Muscle of leg (tissue), 3 donors: ENCODE measurements at regions not wholly inside any gene's neighbourhood (a gene's known extent, or its start where the extent isn't known, plus 50 kb on each side); places are given as distances from the start of the nearest gene placed in this dataset.

Source experiments
- DNase-seq: peaks from one replicate; pipeline ENCODE4 v3.0.0; 2013
- H3K27ac ChIP-seq: one replicate; pipeline ENCODE4 v1.5.1; 2013; ENCODE audit warnings: mild to moderate bottlenecking, low read length, control low read depth
- H3K27me3 ChIP-seq: one replicate; pipeline ENCODE4 v1.6.1; 2013; ENCODE audit warnings: low read length; ENCODE audit not compliant: control insufficient read depth, insufficient read depth
- H3K36me3 ChIP-seq: one replicate; pipeline ENCODE4 v1.6.1; 2013; ENCODE audit warnings: low read length; ENCODE audit not compliant: control insufficient read depth, insufficient read depth
- H3K4me1 ChIP-seq: one replicate; pipeline ENCODE4 v1.6.1; 2013; ENCODE audit warnings: low read length; ENCODE audit not compliant: control insufficient read depth, insufficient read depth
- H3K4me3 ChIP-seq: one replicate; pipeline ENCODE4 v1.5.1; 2013; ENCODE audit warnings: low read length, control low read depth
- H3K9me3 ChIP-seq: replicated peaks from 2 replicates; pipeline ENCODE4 v1.6.1; 2013; ENCODE audit warnings: low read depth, low read length; ENCODE audit not compliant: control insufficient read depth
- WGBS: methylation state at CpG from one replicate; pipeline ENCODE4 v1.1.5; 2013; ENCODE audit warnings: missing lambda C conversion rate; ENCODE audit not compliant: insufficient coverage; 5-methylcytosine and 5-hydroxymethylcytosine counted together

- WGBS = 91% methylated on average over 5 of the region's 5 CpGs
Measured at GRCh38 chr1:147811273-147811672, 50.9 kb upstream of the GJA5 start.

DNA sequence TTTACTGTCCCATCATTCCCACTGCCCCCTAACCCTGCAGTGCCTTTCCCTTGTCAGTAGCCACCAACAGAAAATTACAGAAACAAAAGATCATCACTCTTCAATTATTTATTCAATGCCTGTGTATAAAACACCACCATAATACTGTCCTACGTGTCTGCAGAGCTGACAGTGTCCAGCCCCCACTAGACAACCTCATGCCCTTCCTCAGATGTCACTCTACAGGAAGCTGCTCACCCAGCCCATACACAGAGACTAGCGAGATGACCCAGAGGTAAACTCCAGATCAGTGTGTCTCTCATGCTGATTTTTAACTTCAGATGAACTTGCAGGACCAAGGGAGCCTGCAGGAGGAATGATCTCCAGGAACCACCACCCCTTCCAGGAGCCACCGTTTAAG lies 51.3 kb upstream of the GJA5 start:
- 48% methylated on average over 2 of the region's 3 CpGs for WGBS
- H3K27me3 ChIP-seq = no peaks in the 10 kb centered on the region
- no peaks in the 10 kb centered on the region for H3K4me1 ChIP-seq
- H3K36me3 ChIP-seq = no peaks in the 10 kb centered on the region
- DNase-seq = no peak
- no peak overlapping the region for H3K27ac ChIP-seq
- H3K9me3 ChIP-seq = no peaks in the 10 kb centered on the region
- H3K4me3 ChIP-seq = no peak overlapping the region

More at GRCh38 chr1:147811273-147811672, 50.9 kb upstream of the GJA5 start:
- Histone ChIP-seq H3K27ac (no peak overlapping the region), H3K9me3 (no peaks in the 10 kb centered on the region), H3K4me1 (no peaks in the 10 kb centered on the region), H3K4me3 (no peak overlapping the region), H3K36me3 (no peaks in the 10 kb centered on the region), H3K27me3 (no peaks in the 10 kb centered on the region)
- no peak for DNase-seq

DNA sequence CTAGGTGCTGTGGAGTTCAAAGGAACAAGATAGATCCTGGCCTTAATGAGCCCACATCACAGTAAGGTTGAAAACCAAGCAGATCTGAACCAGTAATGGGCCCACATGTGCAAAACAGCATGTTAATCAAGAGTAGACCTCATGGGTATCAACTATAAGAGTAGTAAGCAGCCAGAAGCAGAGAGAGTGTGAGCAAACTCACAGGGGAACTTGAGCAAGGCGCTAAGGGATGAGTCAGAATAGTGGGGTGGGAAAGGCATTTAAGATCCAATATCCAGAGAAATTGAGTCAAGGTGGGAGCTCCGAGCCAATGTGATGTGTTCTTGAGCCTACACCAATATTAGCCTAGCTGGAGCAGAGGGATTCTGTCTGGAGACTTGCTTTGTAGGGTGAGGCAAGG lies 52.4 kb upstream of the GJA5 start:
- Histone ChIP-seq H3K4me3 (no peak overlapping the region), H3K4me1 (no peaks in the 10 kb centered on the region), H3K36me3 (no peaks in the 10 kb centered on the region), H3K9me3 (no peaks in the 10 kb centered on the region), H3K27me3 (no peaks in the 10 kb centered on the region), H3K27ac (no peak overlapping the region)
- DNase-seq = no peak
- WGBS = 100% methylated on average over 1 of the region's 2 CpGs

DNA sequence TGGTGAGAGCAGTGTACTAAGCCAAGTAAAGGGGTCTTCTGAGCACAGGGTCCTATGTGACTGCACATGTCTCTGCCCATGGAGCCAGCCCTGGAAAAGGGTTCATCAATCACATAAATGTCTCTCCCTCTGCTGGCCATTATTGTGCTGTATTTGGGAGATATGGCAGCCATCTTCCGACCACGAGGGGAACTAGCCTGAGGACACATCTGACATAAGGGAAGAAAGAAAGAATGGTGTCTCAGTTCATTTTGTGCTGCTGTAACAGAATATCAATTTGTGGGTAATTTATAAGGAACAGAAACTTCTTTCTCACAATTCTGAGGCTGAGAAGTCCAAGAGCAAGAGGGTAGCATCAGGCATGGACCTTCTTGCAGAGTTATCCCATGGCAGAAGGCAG lies 55.1 kb upstream of the GJA5 start:
- WGBS = no CpG with 5 or more reads among the region's 2 CpGs
- H3K9me3 ChIP-seq = no peaks in the 10 kb centered on the region
- no peak for DNase-seq
- H3K27me3 ChIP-seq = no peaks in the 10 kb centered on the region
- no peak overlapping the region for H3K4me3 ChIP-seq
- H3K27ac ChIP-seq = no peak overlapping the region
- no peaks in the 10 kb centered on the region for H3K4me1 ChIP-seq
- no peaks in the 10 kb centered on the region for H3K36me3 ChIP-seq

GRCh38 chr1:147820761-147821297 lies 60.4 kb upstream of the GJA5 start:
- H3K27ac ChIP-seq = no peak overlapping the region
- WGBS = no CpG with 5 or more reads among the region's 4 CpGs
- H3K36me3 ChIP-seq = no peaks in the 10 kb centered on the region
- H3K27me3 ChIP-seq = no peaks in the 10 kb centered on the region
- H3K9me3 ChIP-seq = no peaks in the 10 kb centered on the region
- no peaks in the 10 kb centered on the region for H3K4me1 ChIP-seq
- no peak for DNase-seq
- no peak overlapping the region for H3K4me3 ChIP-seq

- H3K4me3 ChIP-seq = no peak overlapping the region
- DNase-seq = peak; percentile 2
- H3K27ac ChIP-seq = no peak overlapping the region
- no peaks in the 10 kb centered on the region for H3K36me3 ChIP-seq
- no peaks in the 10 kb centered on the region for H3K27me3 ChIP-seq
- H3K4me1 ChIP-seq = no peaks in the 10 kb centered on the region
- H3K9me3 ChIP-seq = no peaks in the 10 kb centered on the region
- WGBS = 70% methylated on average over 2 of the region's 2 CpGs
Measured at GRCh38 chr1:147821883-147822282, 61.5 kb upstream of the GJA5 start.

DNA sequence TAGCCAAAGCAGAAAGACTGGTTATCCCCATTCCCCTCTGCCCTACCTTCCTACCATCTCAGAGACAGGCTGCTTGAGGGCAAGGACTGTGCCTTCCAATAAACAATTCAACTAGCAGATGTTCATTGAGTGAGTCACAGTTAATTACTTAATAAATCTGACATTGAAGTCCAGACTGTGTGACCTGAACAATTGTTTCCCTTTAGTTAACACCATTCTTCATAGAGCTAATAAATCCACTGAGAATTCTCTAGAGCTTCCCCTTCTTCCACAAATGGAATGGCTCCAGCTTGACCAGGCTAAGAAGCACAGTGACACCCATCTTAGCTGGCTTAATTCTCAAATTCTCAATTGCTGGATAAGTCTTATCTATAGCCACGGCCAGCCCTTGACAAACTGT lies 61.9 kb upstream of the GJA5 start:
- H3K4me1 ChIP-seq = no peaks in the 10 kb centered on the region
- H3K27me3 ChIP-seq = no peaks in the 10 kb centered on the region
- WGBS = no CpG with 5 or more reads among the region's 1 CpG
- H3K36me3 ChIP-seq = no peaks in the 10 kb centered on the region
- H3K9me3 ChIP-seq = no peaks in the 10 kb centered on the region
- no peak overlapping the region for H3K4me3 ChIP-seq
- H3K27ac ChIP-seq = no peak overlapping the region
- DNase-seq = no peak

DNA sequence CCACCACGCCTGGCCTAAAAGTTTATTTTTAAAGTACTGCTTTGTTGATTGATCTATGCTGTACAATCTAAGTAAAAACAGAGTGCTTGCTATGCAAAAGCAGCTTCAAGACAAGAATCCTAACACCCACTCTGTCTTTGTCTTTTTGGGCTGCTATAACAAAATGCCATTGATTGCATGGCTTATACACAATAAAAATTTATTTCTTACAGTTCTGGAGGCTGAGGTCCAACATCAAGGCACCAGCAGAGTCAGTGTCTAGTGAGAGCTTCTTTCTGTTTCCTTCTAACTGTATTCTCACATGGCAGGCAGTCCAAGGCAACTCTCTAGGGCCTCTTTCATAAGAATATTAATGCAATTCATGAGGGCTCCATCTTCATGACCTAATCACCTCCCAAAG lies 63.6 kb upstream of the GJA5 start:
- WGBS = 86% methylated on average over 1 of the region's 1 CpG
- Histone ChIP-seq H3K36me3 (no peaks in the 10 kb centered on the region), H3K4me3 (no peak overlapping the region), H3K4me1 (no peaks in the 10 kb centered on the region), H3K9me3 (no peaks in the 10 kb centered on the region), H3K27me3 (no peaks in the 10 kb centered on the region), H3K27ac (no peak overlapping the region)
- no peak for DNase-seq

- H3K36me3 ChIP-seq = no peaks in the 10 kb centered on the region
- DNase-seq = no peak
- WGBS = 66% methylated on average over 2 of the region's 4 CpGs
Measured at GRCh38 chr1:147824798-147825197, 64.4 kb upstream of the GJA5 start.

GRCh38 chr1:147825586-147825985 lies 65.2 kb upstream of the GJA5 start:
- no peak overlapping the region for H3K4me3 ChIP-seq
- no peaks in the 10 kb centered on the region for H3K9me3 ChIP-seq
- no peak for DNase-seq
- H3K27me3 ChIP-seq = no peaks in the 10 kb centered on the region
- WGBS = no CpG with 5 or more reads among the region's 1 CpG
- no peak overlapping the region for H3K27ac ChIP-seq
- no peaks in the 10 kb centered on the region for H3K4me1 ChIP-seq
- H3K36me3 ChIP-seq = no peaks in the 10 kb centered on the region

More at GRCh38 chr1:147824798-147825197, 64.4 kb upstream of the GJA5 start:
- Histone ChIP-seq H3K27me3 (no peaks in the 10 kb centered on the region), H3K4me3 (no peak overlapping the region), H3K9me3 (no peaks in the 10 kb centered on the region), H3K4me1 (no peaks in the 10 kb centered on the region), H3K27ac (no peak overlapping the region)

GRCh38 chr1:147826259-147826658 lies 65.9 kb upstream of the GJA5 start:
- Histone ChIP-seq H3K9me3 (no peaks in the 10 kb centered on the region), H3K4me1 (no peaks in the 10 kb centered on the region), H3K4me3 (no peak overlapping the region), H3K27ac (no peak overlapping the region), H3K36me3 (no peaks in the 10 kb centered on the region), H3K27me3 (no peaks in the 10 kb centered on the region)
- DNase-seq = no peak
- WGBS = 85% methylated on average over 1 of the region's 1 CpG
